ENCODE measurements at regions not wholly inside any gene's neighbourhood (a gene's known extent, or its start where the extent isn't known, plus 50 kb on each side); places are given as distances from the start of the nearest gene placed in this dataset.

DNA sequence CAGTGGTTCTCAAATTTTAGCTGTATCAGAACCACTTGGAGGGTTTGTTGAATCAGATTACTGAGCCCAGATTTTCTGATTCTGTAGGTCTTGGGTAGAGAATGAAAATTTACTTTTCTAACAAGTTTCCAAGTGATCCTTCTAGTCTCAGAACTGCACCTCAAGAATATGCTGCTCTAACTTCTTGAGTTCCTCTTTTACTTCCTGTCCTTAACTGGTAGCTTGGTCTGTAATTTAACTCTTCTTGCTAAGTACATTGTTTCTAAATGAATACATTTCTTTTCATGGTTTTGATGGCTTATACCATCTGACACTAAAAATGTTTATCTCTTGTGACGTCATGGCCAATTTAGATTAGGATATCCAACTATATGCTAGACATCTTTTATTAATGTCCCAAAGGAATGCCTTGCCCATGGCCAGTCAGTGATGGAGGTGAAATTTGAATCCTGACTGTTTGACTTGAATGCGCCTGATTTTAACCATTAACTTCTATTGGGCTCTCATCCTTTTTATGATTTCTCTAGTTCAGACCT is 262.6 kb upstream of the NAALADL2 start (continued):
- TF ChIP-seq REST (IDR thresholded peaks at IDR 0.05; ENCODE audit: low read depth, low read length): no peak
- no peak for TF ChIP-seq SMC3 (IDR thresholded peaks at IDR 0.05; ENCODE audit: borderline replicate concordance, low read length)

GRCh38 chr3:174598885-174599439 is 260.2 kb upstream of the NAALADL2 start:
- POLR2A ChIA-PET: no interaction called here
- CTCF ChIA-PET: no interaction called here
- no peak overlapping the region for H3K9ac ChIP-seq (ENCODE audit: control insufficient read depth, insufficient read depth, low read length)
- 0% methylated on average over 4 of the region's 4 CpGs for WGBS (ENCODE audit: insufficient coverage, insufficient replicate concordance, low lambda C conversion rate, missing lambda C conversion rate)
- no peak overlapping the region for H3K27ac ChIP-seq (ENCODE audit: control insufficient read depth, insufficient read depth)
- no peaks in the 10 kb centered on the region for H3K9me3 ChIP-seq (replicated peaks; ENCODE audit: control insufficient read depth, insufficient read depth, low read length)
- DNase-seq (ENCODE audit: low read depth, low spot score) (no peak), ATAC-seq (no peak), FAIRE-seq (no peak)
- RAD21 ChIA-PET (ENCODE audit: unreplicated experiment): no interaction called here
- H2AFZ ChIP-seq (ENCODE audit: control insufficient read depth, low read depth, low read length): no peak overlapping the region
- no peaks in the 10 kb centered on the region for H3K4me1 ChIP-seq (ENCODE audit: control insufficient read depth, insufficient read depth, low read length)
- no peak overlapping the region for H3K4me3 ChIP-seq
- H3K79me2 ChIP-seq (ENCODE audit: control insufficient read depth, insufficient read depth, low read length): no peaks in the 10 kb centered on the region
- no peaks in the 10 kb centered on the region for H3K36me3 ChIP-seq (ENCODE audit: control insufficient read depth in 2 of 2, insufficient read depth in 2 of 2, low read length in 1 of 2)
- intact Hi-C loops (cut with micrococcal nuclease; ENCODE audit: unreplicated experiment) (no loop called here), in situ Hi-C loops (cut with MboI) (no loop called here)
- SMC1A ChIA-PET (ENCODE audit: uncharacterized antibody, unreplicated experiment): no interaction called here
- H4K20me1 ChIP-seq (ENCODE audit: control insufficient read depth, insufficient read depth): no peaks in the 10 kb centered on the region
- no peaks in the 10 kb centered on the region for H3K27me3 ChIP-seq (replicated peaks in 1 of 2; ENCODE audit: control insufficient read depth in 2 of 2, insufficient read depth in 2 of 2, low read length in 1 of 2)
- no TSS peak for BruUV-seq (replicated peaks)
- no peak overlapping the region for H3K4me2 ChIP-seq (ENCODE audit: control insufficient read depth, insufficient read depth)
- TF ChIP-seq E2F8 (IDR thresholded peaks at IDR 0.05; ENCODE audit: low read depth, partially characterized antibody) (no peak), NR2C1 (IDR thresholded peaks at IDR 0.05) (no peak), MYC (IDR thresholded peaks at IDR 0.05; ENCODE audit: insufficient read depth, insufficient read length, insufficient replicate concordance, low read length, severe bottlenecking) (no peak), ZNF274 (IDR thresholded peaks at IDR 0.05; ENCODE audit: insufficient read depth, insufficient read length) (no peak), ETV6 (conservative IDR thresholded peaks at IDR 0.05 in 1 of 2, IDR thresholded peaks at IDR 0.05 in 1 of 2; ENCODE audit: borderline replicate concordance in 1 of 2, low read depth in 1 of 2) (no peak), CREM (IDR thresholded peaks at IDR 0.05; ENCODE audit: low read depth) (no peak), NFYB (IDR thresholded peaks at IDR 0.05; ENCODE audit: insufficient read depth, low read depth, low read length) (no peak), SIX5 (IDR thresholded peaks at IDR 0.05; ENCODE audit: low read depth, low read length, severe bottlenecking) (no peak)
- TF ChIP-seq, protein P1, sequence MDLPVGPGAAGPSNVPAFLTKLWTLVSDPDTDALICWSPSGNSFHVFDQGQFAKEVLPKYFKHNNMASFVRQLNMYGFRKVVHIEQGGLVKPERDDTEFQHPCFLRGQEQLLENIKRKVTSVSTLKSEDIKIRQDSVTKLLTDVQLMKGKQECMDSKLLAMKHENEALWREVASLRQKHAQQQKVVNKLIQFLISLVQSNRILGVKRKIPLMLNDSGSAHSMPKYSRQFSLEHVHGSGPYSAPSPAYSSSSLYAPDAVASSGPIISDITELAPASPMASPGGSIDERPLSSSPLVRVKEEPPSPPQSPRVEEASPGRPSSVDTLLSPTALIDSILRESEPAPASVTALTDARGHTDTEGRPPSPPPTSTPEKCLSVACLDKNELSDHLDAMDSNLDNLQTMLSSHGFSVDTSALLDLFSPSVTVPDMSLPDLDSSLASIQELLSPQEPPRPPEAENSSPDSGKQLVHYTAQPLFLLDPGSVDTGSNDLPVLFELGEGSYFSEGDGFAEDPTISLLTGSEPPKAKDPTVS (IDR thresholded peaks at IDR 0.05; ENCODE audit: low read depth, low read length): no peak
- TF ChIP-seq, protein P2, sequence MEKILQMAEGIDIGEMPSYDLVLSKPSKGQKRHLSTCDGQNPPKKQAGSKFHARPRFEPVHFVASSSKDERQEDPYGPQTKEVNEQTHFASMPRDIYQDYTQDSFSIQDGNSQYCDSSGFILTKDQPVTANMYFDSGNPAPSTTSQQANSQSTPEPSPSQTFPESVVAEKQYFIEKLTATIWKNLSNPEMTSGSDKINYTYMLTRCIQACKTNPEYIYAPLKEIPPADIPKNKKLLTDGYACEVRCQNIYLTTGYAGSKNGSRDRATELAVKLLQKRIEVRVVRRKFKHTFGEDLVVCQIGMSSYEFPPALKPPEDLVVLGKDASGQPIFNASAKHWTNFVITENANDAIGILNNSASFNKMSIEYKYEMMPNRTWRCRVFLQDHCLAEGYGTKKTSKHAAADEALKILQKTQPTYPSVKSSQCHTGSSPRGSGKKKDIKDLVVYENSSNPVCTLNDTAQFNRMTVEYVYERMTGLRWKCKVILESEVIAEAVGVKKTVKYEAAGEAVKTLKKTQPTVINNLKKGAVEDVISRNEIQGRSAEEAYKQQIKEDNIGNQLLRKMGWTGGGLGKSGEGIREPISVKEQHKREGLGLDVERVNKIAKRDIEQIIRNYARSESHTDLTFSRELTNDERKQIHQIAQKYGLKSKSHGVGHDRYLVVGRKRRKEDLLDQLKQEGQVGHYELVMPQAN (conservative IDR thresholded peaks at IDR 0.05): no peak
